ENCODE measurements at regions not wholly inside any gene's neighbourhood (a gene's known extent, or its start where the extent isn't known, plus 50 kb on each side); places are given as distances from the start of the nearest gene placed in this dataset.

DNA sequence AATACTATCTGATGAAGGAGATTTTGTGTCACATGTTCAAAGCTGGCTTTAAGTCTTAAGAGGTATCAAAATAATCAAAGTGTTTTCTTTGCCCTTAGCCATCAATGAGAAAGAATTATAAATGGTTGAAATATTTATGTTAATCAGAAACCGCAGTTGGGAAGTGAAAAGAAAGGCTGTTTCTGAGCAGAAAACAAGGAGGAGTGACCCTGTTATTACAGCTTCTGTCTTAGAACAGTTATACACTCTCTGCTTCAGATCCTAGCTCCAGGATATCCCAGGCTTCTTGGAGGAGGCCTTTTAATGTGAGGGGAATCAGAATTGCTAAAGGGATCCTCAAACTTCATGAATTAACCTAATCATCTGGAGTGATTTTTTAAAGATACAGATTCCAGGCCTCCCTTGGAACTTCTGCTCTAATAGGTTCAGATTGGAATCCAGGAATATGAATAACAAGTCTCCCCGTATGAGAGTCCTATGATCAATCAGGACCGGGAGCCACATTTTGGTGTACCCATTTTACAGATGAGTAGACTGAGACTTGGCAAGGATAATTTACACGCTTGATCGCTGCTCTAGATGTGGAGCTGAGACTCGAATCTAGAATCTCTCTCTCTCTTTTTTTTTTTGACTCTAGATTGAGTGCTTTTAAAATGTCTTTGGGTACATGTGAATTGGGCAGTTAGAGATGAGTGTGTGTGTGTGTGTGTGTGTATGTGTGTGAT is 50.8 kb upstream of the JAG1 start:
- TF ChIP-seq, protein P1, sequence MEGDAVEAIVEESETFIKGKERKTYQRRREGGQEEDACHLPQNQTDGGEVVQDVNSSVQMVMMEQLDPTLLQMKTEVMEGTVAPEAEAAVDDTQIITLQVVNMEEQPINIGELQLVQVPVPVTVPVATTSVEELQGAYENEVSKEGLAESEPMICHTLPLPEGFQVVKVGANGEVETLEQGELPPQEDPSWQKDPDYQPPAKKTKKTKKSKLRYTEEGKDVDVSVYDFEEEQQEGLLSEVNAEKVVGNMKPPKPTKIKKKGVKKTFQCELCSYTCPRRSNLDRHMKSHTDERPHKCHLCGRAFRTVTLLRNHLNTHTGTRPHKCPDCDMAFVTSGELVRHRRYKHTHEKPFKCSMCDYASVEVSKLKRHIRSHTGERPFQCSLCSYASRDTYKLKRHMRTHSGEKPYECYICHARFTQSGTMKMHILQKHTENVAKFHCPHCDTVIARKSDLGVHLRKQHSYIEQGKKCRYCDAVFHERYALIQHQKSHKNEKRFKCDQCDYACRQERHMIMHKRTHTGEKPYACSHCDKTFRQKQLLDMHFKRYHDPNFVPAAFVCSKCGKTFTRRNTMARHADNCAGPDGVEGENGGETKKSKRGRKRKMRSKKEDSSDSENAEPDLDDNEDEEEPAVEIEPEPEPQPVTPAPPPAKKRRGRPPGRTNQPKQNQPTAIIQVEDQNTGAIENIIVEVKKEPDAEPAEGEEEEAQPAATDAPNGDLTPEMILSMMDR (IDR thresholded peaks at IDR 0.05; ENCODE audit: borderline replicate concordance, control extremely low read depth, extremely low read depth, insufficient read depth, missing control alignments), result no peak
- DNase-seq (ENCODE audit: low spot score), result no peak
- in situ Hi-C loops (cut with MboI; ENCODE audit: low sequenced_read_pairs, unreplicated experiment), result no loop called here

DNA sequence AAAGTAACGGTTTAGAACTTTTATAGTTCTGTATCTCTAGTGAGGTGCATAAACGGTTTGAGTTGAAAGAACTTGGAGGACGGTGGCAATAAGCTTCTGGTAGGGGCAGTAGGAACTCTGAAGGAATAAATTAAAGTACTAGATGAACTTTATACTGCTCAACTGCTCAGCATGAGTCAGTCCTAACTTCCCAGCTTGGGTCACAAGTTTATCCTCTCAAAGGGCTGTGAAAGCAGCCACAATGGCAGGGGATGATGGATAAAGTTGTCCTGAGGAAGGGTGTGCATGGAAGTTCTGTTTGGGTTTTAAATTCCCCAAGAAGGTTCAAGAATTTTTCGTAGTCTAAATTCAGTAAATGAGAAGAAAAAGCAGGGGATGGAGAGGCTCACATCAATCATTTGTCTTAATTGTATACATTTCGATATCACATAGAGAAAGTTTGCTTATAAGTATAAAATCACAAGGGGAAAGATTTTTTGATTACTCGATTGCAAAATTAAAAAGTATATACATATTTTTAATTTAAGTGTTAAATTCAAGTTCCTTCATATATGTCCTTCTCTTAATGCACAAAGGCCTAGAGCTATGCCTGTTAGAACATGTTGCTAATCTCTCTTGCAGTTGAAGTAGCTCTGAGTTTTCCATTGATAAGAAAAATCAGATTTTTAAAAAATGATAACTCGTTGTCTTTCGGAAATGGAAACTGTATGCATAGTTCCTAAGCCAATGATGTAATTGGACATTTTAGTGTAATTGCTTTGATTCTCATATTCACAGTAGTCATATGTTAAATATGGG is 55.3 kb upstream of the JAG1 start:
- in situ Hi-C loops (cut with MboI; ENCODE audit: low sequenced_read_pairs, unreplicated experiment), result no loop called here
- DNase-seq (ENCODE audit: low spot score), result no peak
- TF ChIP-seq, protein P1 (IDR thresholded peaks at IDR 0.05; ENCODE audit: borderline replicate concordance, control extremely low read depth, extremely low read depth, insufficient read depth, missing control alignments), result no peak

GRCh38 chr20:10729785-10730184 is 56.0 kb upstream of the JAG1 start:
- DNase-seq (ENCODE audit: low spot score), result no peak
- TF ChIP-seq, protein P1 (IDR thresholded peaks at IDR 0.05; ENCODE audit: borderline replicate concordance, control extremely low read depth, extremely low read depth, insufficient read depth, missing control alignments), result no peak
- in situ Hi-C loops (cut with MboI; ENCODE audit: low sequenced_read_pairs, unreplicated experiment), result no loop called here

- DNase-seq (ENCODE audit: low spot score), result no peak
- TF ChIP-seq, protein P1 (IDR thresholded peaks at IDR 0.05; ENCODE audit: borderline replicate concordance, control extremely low read depth, extremely low read depth, insufficient read depth, missing control alignments), result no peak
- in situ Hi-C loops (cut with MboI; ENCODE audit: low sequenced_read_pairs, unreplicated experiment), result no loop called here
Measured at GRCh38 chr20:10730629-10731183, 56.9 kb upstream of the JAG1 start.

DNA sequence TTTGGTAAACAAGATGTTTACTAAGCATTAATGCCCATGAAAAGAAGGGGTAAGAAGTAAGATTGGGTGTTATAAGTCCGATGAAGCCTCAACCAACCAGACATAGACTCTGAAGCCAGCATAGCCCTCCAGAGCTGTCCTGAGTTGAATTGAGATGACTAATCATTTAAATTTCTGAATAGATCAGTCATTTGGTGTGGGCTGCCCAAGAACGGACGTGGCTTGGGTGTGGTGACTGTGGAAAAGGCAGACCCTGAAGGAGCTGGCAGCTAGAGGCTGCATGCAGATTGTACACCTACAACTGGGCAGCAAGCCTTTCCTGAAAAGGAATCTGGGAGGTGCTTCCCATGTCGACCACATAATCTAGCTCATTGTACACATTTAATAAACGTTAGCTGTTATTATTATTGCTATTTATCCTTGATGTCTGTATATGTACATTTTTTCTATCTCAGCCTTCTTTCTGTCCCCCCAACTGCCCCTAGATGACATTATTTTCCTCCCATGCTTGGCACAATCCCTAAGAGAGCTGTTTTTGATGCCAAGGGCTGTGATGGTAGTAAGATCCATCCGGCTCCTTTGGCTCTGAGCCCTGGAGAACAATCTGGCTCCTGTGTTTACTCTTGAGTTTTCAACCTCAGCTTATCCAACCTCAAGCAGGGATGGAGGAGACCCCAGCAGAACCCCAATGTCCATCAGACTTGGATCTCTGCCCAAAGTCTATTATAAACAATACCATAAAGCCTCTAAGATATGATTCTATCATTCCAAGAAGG is 57.6 kb upstream of the JAG1 start:
- in situ Hi-C loops (cut with MboI; ENCODE audit: low sequenced_read_pairs, unreplicated experiment), result no loop called here
- no peak for DNase-seq (ENCODE audit: low spot score)
- TF ChIP-seq, protein P1 (IDR thresholded peaks at IDR 0.05; ENCODE audit: borderline replicate concordance, control extremely low read depth, extremely low read depth, insufficient read depth, missing control alignments), result no peak

GRCh38 chr20:10733122-10733521 is 59.3 kb upstream of the JAG1 start:
- TF ChIP-seq, protein P1 (IDR thresholded peaks at IDR 0.05; ENCODE audit: borderline replicate concordance, control extremely low read depth, extremely low read depth, insufficient read depth, missing control alignments), result no peak
- DNase-seq (ENCODE audit: low spot score), result no peak
- in situ Hi-C loops (cut with MboI; ENCODE audit: low sequenced_read_pairs, unreplicated experiment), result no loop called here

All from GM13976 (cell line).